Spleen (tissue), 7 donors: ENCODE measurements at regions not wholly inside any gene's neighbourhood (a gene's known extent, or its start where the extent isn't known, plus 50 kb on each side); places are given as distances from the start of the nearest gene placed in this dataset.

Experiments
- POLR2A ChIP-seq, 3 donors: fragments of 450-650 bp; IDR thresholded peaks; one replicate each; pipeline ENCODE4 v1.5.1; 2017; ENCODE audit warnings: antibody characterized with exemption in 3 of 3, mild to moderate bottlenecking in 1 of 3
- POLR2AphosphoS5 ChIP-seq, 3 donors: sonication (generic); formaldehyde crosslinking; IDR thresholded peaks; one replicate each; pipeline ENCODE4 v1.5.1; 2017; ENCODE audit warnings: antibody characterized with exemption in 3 of 3
- TF ChIP-seq, protein P1 (sequence below), 11 experiments: fragments of 200-600 bp in 7 of 11; fragments of 450-650 bp in 4 of 11; sonication (generic) in 4 of 11; IDR thresholded peaks in 8 of 11; conservative IDR thresholded peaks in 3 of 11; 1 replicate in 7 of 11; 2 replicates in 4 of 11; pipeline versions ENCODE4 v1.4.0 to v1.8.0; 2016 to 2021; ENCODE audit warnings: antibody characterized with exemption in 11 of 11, inconsistent platforms in 4 of 11, mild to moderate bottlenecking in 1 of 11
- donor health status: DM: no; HTN: no; CAD: no; lungs with moderate emphysema.
- donor health status: DM: no; HTN: no; CAD: no.
- donor health status: DM: no; HTN: no; CAD: no.

DNA sequence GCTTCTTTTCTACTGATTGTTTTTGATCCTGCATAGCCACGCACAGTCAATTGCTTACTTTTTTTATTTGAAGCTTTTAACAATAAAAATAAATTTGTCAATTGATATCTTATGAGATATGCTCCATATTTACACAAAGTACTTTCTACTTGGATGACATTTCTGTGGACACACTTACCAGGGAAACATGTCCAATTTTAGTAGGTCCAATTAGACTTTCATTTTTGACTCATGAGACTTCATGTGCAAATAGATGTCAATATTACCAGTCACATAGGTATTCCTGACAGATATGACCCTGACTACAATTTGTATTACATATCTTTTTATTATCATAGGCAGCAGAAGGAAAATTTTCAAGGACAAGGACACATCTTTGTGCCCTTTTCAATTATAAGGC, 219.9 kb upstream of the ANKRD50 start:
- TF ChIP-seq POLR2AphosphoS5 (IDR thresholded peaks at IDR 0.05) (no peak), POLR2A (IDR thresholded peaks at IDR 0.05) (no peak)
- TF ChIP-seq, protein P1, sequence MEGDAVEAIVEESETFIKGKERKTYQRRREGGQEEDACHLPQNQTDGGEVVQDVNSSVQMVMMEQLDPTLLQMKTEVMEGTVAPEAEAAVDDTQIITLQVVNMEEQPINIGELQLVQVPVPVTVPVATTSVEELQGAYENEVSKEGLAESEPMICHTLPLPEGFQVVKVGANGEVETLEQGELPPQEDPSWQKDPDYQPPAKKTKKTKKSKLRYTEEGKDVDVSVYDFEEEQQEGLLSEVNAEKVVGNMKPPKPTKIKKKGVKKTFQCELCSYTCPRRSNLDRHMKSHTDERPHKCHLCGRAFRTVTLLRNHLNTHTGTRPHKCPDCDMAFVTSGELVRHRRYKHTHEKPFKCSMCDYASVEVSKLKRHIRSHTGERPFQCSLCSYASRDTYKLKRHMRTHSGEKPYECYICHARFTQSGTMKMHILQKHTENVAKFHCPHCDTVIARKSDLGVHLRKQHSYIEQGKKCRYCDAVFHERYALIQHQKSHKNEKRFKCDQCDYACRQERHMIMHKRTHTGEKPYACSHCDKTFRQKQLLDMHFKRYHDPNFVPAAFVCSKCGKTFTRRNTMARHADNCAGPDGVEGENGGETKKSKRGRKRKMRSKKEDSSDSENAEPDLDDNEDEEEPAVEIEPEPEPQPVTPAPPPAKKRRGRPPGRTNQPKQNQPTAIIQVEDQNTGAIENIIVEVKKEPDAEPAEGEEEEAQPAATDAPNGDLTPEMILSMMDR (IDR thresholded peaks at IDR 0.05 in 8 of 11, conservative IDR thresholded peaks at IDR 0.05 in 3 of 11), result no peak
